Common myeloid progenitor, CD34-positive (primary cell): ENCODE measurements at regions not wholly inside any gene's neighbourhood (a gene's known extent, or its start where the extent isn't known, plus 50 kb on each side); places are given as distances from the start of the nearest gene placed in this dataset.

ENCODE experiments used
- CTCF ChIA-PET: fragments of 350-600 bp; sonication (Branson Sonifier 250); formaldehyde crosslinking; loops from one replicate; lab custom pipeline; 2021; ENCODE audit warnings: antibody characterized with exemption; lab: Charles Lee
- POLR2A ChIA-PET: fragments of 350-600 bp; sonication (Branson Sonifier 250); formaldehyde crosslinking; loops from one replicate; lab custom pipeline; 2021; ENCODE audit warnings: antibody characterized with exemption; lab: Charles Lee
- DNase-seq, 3 donors: peaks; one replicate each; pipeline versions ENCODE4 v3.0.0 to v3.0.0-alpha.2; 2013
- H3K27ac ChIP-seq, 2 experiments: 1 replicate in 1 of 2; 2 replicates in 1 of 2; pipeline ENCODE4 v1.7.0; 2013; ENCODE audit warnings: inconsistent platforms in 2 of 2, low read length in 2 of 2, mild to moderate bottlenecking in 2 of 2, low read depth in 1 of 2, moderate library complexity in 1 of 2; ENCODE audit not compliant: severe bottlenecking in 2 of 2, insufficient read depth in 1 of 2, poor library complexity in 1 of 2
- H3K27me3 ChIP-seq, 5 experiments: replicated peaks in 2 of 5; 1 replicate in 3 of 5; 2 replicates in 2 of 5; pipeline versions ENCODE4 v1.6.1 to v1.7.0; 2013; ENCODE audit warnings: low read length in 4 of 5, mild to moderate bottlenecking in 2 of 5, moderate library complexity in 2 of 5, inconsistent platforms in 1 of 5; ENCODE audit not compliant: insufficient read depth in 5 of 5, control insufficient read depth in 4 of 5
- H3K36me3 ChIP-seq, 4 experiments: 1 replicate in 2 of 4; 2 replicates in 2 of 4; pipeline versions ENCODE4 v1.6.1 to v1.7.0; 2013; ENCODE audit warnings: low read length in 3 of 4, control low read depth in 1 of 4, mild to moderate bottlenecking in 1 of 4; ENCODE audit not compliant: control insufficient read depth in 4 of 4, insufficient read depth in 4 of 4
- H3K4me1 ChIP-seq, 4 experiments: 1 replicate in 3 of 4; 2 replicates in 1 of 4; pipeline versions ENCODE4 v1.6.1 to v1.7.1; 2013; ENCODE audit warnings: low read length in 3 of 4, mild to moderate bottlenecking in 3 of 4, control low read depth in 1 of 4, inconsistent platforms in 1 of 4, moderate library complexity in 1 of 4; ENCODE audit not compliant: control insufficient read depth in 4 of 4, insufficient read depth in 4 of 4; ENCODE audit errors: control extremely low read depth in 1 of 4
- H3K4me3 ChIP-seq, 7 experiments: 1 replicate in 4 of 7; 2 replicates in 3 of 7; pipeline versions ENCODE4 v1.5.1 to v1.7.0; 2013; ENCODE audit warnings: mild to moderate bottlenecking in 7 of 7, low read length in 6 of 7, moderate library complexity in 6 of 7, inconsistent platforms in 2 of 7, low read depth in 2 of 7, control low read depth in 1 of 7; ENCODE audit not compliant: insufficient read depth in 4 of 7, control insufficient read depth in 1 of 7; ENCODE audit errors: extremely low read depth in 1 of 7
- H3K9me3 ChIP-seq, 5 experiments: 1 replicate in 4 of 5; 2 replicates in 1 of 5; pipeline versions ENCODE4 v1.6.1 to v1.7.1; 2013; ENCODE audit warnings: low read length in 4 of 5, mild to moderate bottlenecking in 2 of 5, inconsistent platforms in 1 of 5, low read depth in 1 of 5, moderate library complexity in 1 of 5; ENCODE audit not compliant: control insufficient read depth in 4 of 5, insufficient read depth in 2 of 5; ENCODE audit errors: control extremely low read depth in 1 of 5
- WGBS: methylation state at CpG from one replicate; pipeline ENCODE4 v1.1.5; 2013; ENCODE audit not compliant: insufficient coverage; 5-methylcytosine and 5-hydroxymethylcytosine counted together

DNA sequence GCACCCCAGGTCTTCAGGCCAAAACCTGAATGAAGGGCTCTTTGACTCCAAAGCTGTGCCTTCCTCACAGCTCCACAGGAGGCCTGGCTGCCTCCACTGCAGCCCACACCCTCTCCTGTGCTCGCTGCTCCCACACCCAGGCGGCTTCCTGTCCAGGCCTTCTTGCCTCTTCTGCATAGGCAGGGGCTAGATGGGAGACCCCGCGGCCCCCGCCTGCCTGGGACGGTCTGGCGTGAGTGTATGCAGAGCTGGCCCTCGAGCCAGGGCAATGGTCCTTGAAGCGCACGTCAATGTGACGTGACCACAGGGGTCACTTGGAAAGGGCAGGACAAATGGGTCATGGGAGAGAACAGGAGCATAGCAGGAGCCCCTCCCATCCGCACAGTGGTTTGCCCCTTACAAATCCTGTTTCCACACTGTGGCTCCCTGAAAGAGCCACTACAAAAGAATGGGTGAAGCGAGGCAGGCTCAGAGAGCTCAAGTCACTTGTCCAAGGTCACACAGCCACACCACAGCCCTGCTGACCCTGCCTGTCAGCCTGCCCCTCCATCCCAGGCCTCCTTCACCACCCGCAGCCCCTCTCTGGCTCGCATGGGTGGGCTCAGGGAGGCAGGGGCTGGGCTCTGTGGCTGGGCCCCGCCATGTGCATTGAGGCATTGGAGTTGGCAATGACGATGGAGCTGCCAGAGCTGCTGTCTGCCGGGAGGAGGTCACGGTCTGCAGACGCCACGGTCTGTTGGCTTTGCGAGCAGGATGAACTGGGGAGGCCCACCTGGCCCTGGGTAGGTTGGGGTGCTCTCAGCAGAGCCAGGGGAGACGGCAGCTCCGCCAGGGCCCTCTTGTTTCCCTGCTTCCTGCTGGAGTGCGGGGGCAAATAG lies 71.2 kb upstream of the WNT11 start:
- Histone ChIP-seq H3K9me3 (peaks cover 0 to 6% (median 4%) of the 10 kb centered on the region in 5 experiments), H3K27ac (no peak overlapping the region), H3K4me3 (no peak overlapping the region), H3K27me3 (no peaks in the 10 kb centered on the region), H3K4me1 (no peaks in the 10 kb centered on the region), H3K36me3 (no peaks in the 10 kb centered on the region)
- ChIA-PET CTCF (interaction anchor here (1.4 to 2.2 kb wide), 2 partner anchors 19 to 26 kb away, joined by 3 to 8 read pairs; no protein-coding TSS in a partner anchor), POLR2A (no interaction called here)
- 88% methylated on average over 23 of the region's 25 CpGs for WGBS
- DNase-seq: peak in 1 of 3 donors; percentile 6

DNA sequence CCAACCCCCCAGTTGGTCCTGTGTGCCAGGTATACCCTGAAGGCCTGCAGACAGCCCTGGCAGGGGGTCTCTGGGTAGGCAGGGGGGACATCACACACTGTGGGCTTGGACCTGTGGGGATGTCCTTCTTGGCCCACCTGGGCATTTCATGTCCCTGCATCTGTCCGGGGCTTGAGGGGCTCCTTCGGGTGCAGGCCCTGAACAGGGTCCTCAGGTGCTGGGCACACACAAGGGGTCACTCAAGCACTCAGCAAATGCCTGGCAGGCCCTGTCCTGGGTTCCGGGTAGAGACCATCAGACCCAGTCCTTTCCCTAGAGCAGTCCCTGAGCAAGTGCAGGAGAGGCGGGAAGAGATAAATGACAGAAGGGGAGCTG lies 70.5 kb upstream of the WNT11 start:
- POLR2A ChIA-PET: no interaction called here
- Histone ChIP-seq H3K27me3 (no peaks in the 10 kb centered on the region), H3K4me1 (no peaks in the 10 kb centered on the region), H3K36me3 (no peaks in the 10 kb centered on the region), H3K4me3 (no peak overlapping the region), H3K27ac (no peak overlapping the region), H3K9me3 (peaks cover 0 to 6% (median 4%) of the 10 kb centered on the region in 5 experiments)
- CTCF ChIA-PET: interaction anchor here (1.4 kb wide), 1 partner anchor 18 kb away, joined by 3 read pairs; no protein-coding TSS in a partner anchor
- DNase-seq: no peak
- 95% methylated on average over 3 of the region's 4 CpGs for WGBS

DNA sequence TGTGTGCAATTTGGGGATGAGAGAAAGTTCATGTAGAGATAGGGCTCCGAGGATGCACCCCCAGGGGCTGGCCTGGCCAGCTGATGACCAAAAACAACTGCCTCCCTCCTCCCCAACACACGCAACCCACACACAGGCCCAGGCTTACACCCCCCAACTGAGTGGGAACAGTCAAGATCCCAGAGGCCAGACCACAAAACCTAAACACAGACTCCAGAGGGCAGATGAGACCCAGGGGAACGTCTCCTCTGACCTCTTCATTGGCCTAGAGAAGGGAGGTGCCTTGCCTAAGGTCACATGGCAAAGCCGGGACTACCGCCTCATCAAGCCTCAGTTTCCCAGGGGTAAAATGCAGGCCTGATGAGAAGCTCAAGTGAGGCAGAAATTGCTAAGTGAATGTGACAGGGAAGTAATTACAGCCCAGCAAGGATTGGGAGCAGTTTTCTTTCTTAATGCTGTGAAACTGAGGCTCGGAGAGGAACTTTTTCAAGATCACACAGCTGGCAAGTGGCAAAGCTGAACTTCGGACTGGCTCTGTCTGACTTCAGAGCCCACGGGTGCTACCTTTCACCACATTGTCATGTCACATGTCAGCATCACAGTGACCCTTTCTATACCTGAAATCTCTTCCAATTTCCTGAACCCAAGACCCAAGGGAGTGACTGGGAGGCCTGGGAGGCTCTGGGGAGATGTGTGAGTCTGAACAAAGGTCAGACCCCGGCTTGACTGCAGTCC lies 69.9 kb upstream of the WNT11 start:
- DNase-seq: no peak
- POLR2A ChIA-PET: no interaction called here

DNA sequence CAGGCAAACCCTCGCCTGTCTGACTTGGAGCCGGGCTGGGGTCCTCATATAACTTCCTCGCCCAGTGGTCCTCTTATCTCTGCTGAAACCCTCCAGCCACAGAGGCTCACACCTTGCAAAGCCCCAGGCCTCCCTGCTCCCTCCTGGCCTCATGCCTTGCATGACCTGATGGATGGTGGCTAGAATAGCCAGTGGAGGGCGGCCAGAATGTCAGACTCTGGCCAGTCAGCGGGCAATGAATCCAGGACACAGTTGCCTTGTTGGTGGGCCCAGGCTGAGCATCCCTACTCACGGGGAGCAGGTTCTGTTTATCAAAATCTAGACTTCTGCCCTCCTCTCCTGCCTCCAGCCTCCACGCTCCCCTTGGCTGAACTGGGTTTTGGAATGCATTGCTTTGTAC lies 69.1 kb upstream of the WNT11 start:
- ChIA-PET CTCF (no interaction called here), POLR2A (no interaction called here)
- Histone ChIP-seq H3K4me3 (no peak overlapping the region), H3K4me1 (no peaks in the 10 kb centered on the region), H3K9me3 (peaks cover 0 to 6% (median 4%) of the 10 kb centered on the region in 5 experiments), H3K27ac (no peak overlapping the region), H3K36me3 (no peaks in the 10 kb centered on the region), H3K27me3 (no peaks in the 10 kb centered on the region)
- DNase-seq: no peak
- WGBS: 100% methylated on average over 4 of the region's 7 CpGs

More for the DNA sequence above, 69.9 kb upstream of the WNT11 start:
- Histone ChIP-seq H3K36me3 (no peaks in the 10 kb centered on the region), H3K27ac (no peak overlapping the region), H3K4me1 (no peaks in the 10 kb centered on the region), H3K27me3 (no peaks in the 10 kb centered on the region), H3K4me3 (no peak overlapping the region), H3K9me3 (peaks cover 0 to 6% (median 4%) of the 10 kb centered on the region in 5 experiments)
- WGBS: 88% methylated on average over 6 of the region's 9 CpGs
- CTCF ChIA-PET: no interaction called here

DNA sequence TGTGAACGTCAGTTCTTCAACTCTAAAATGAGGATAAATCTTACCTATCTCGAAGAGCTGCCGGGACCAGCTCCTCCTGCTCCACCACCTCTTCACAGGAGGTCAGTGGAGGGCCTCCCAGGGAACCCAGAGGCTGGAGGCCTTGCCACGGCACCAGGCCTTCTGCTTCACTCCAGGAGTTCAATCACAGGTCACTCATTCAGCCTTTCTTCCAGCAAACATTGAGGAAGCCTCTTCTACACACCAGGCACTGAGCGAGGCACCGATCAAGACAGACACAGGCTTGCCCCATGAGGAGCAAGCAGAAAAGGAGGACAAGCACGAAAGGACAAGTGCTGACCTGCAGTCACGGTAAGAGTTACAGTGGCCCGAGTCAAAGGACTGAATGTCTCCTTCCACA lies 64.8 kb upstream of the WNT11 start:
- POLR2A ChIA-PET: no interaction called here
- Histone ChIP-seq H3K4me3 (no peak overlapping the region), H3K27ac (no peak overlapping the region), H3K9me3 (peaks cover 0 to 6% (median 4%) of the 10 kb centered on the region in 5 experiments), H3K36me3 (no peaks in the 10 kb centered on the region), H3K4me1 (peaks cover 0 to 2% (median 0%) of the 10 kb centered on the region in 4 experiments), H3K27me3 (no peaks in the 10 kb centered on the region)
- DNase-seq: no peak
- 92% methylated on average over 8 of the region's 9 CpGs for WGBS
- CTCF ChIA-PET: interaction anchor here (0.5 kb wide), 1 partner anchor 527 kb away, joined by 3 read pairs; no protein-coding TSS in a partner anchor

DNA sequence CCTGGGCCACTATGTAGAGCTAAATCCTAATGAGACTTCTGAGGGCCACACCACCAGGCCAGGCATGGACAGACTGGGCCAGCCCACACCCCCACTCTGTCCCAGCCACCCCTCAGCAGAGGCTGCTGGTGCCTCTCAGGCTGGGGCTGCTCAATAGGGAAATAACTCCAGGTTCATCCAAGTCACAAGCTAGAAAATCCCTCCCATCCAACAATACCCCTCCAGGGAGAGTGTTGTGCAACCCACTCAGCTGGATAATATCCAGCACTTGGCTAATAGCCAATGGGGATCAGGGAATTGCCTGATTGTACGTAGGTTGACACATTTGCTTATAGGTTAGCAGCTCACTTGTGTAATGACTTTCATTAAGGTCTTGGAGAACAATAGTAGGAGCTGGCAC lies 64.1 kb upstream of the WNT11 start:
- Histone ChIP-seq H3K4me1 (peaks cover 0 to 2% (median 0%) of the 10 kb centered on the region in 4 experiments), H3K27ac (no peak overlapping the region), H3K4me3 (no peak overlapping the region), H3K27me3 (no peaks in the 10 kb centered on the region), H3K36me3 (no peaks in the 10 kb centered on the region), H3K9me3 (peaks cover 0 to 6% (median 4%) of the 10 kb centered on the region in 5 experiments)
- no peak for DNase-seq
- ChIA-PET POLR2A (no interaction called here), CTCF (interaction anchor here (0.5 to 1.2 kb wide), 3 partner anchors 23 to 527 kb away, joined by 3 to 5 read pairs (median 3); no protein-coding TSS in a partner anchor)
- WGBS: 100% methylated on average over 1 of the region's 1 CpG
